Ectodermal cell (in vitro differentiated cells): ENCODE measurements at regions not wholly inside any gene's neighbourhood (a gene's known extent, or its start where the extent isn't known, plus 50 kb on each side); places are given as distances from the start of the nearest gene placed in this dataset.
"Not testable (repeated sequence)": the region's sequence is repeated elsewhere in the genome, so short reads cannot be mapped to it uniquely, and the experiment has no call there.

Source experiments
- H3K27ac ChIP-seq: 2 replicates; pipeline ENCODE4 v1.7.0; 2013; ENCODE audit warnings: mild to moderate bottlenecking, low read depth, low read length; ENCODE audit not compliant: insufficient read depth, poor library complexity, severe bottlenecking
- H3K27me3 ChIP-seq: 2 replicates; pipeline ENCODE4 v1.7.0; 2013; ENCODE audit warnings: mild to moderate bottlenecking, low read length; ENCODE audit not compliant: insufficient read depth, control insufficient read depth, poor library complexity, severe bottlenecking
- H3K36me3 ChIP-seq: one replicate; pipeline ENCODE4 v1.7.0; 2013; ENCODE audit warnings: low read length; ENCODE audit not compliant: control insufficient read depth, insufficient read depth
- H3K4me1 ChIP-seq: one replicate; pipeline ENCODE4 v1.7.0; 2013; ENCODE audit warnings: low read length; ENCODE audit not compliant: control insufficient read depth, insufficient read depth
- H3K4me3 ChIP-seq: 2 replicates; pipeline ENCODE4 v1.7.0; 2013; ENCODE audit warnings: low read depth, low read length, control low read depth; ENCODE audit not compliant: insufficient read depth
- H3K9me3 ChIP-seq: 2 replicates; pipeline ENCODE4 v1.7.0; 2013; ENCODE audit warnings: mild to moderate bottlenecking, low read length, moderate library complexity; ENCODE audit not compliant: control insufficient read depth
- WGBS, 2 experiments: methylation state at CpG; one replicate each; pipeline ENCODE4 v1.1.7; 2013; ENCODE audit warnings: missing lambda C conversion rate in 2 of 2; 5-methylcytosine and 5-hydroxymethylcytosine counted together

GRCh38 chr16:18204786-18205185 lies 131.8 kb downstream of the NPIPA8 start:
- WGBS, 2 experiments: no CpG with 5 or more reads among the region's 1 CpG
- not testable (repeated sequence) for H3K4me3 ChIP-seq, H3K36me3 ChIP-seq, H3K27me3 ChIP-seq, H3K4me1 ChIP-seq, H3K9me3 ChIP-seq, H3K27ac ChIP-seq

GRCh38 chr16:18204309-18204708 lies 132.2 kb downstream of the NPIPA8 start:
- H3K4me3 ChIP-seq, H3K4me1 ChIP-seq: not testable (repeated sequence)
- no CpG with 5 or more reads among the region's 3 CpGs for WGBS, 2 experiments

DNA sequence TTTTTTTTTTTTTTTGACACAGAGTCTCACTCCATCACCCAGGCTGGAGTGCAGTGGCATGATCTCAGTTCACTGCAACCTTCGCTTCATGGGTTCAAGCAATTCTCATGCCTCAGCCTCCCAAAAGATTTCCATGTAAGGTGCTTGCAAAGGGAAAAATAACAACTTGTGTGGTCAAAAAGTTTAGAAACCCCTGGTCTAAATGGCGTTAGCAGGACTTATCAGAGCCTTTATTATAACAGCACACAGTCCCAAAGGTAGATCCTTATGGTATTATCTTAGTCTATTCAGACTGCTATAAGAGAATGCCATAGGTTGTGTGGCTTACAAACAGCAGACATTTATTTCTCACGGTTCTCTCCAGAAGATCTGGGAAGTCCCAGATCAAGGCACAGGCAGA lies 135.0 kb downstream of the NPIPA8 start:
- H3K4me3 ChIP-seq, H3K36me3 ChIP-seq, H3K9me3 ChIP-seq, H3K27ac ChIP-seq, H3K27me3 ChIP-seq, H3K4me1 ChIP-seq: not testable (repeated sequence)
- WGBS, 2 experiments: 88 to 100% methylated on average over 2 of the region's 3 CpGs

More at GRCh38 chr16:18204309-18204708, 132.2 kb downstream of the NPIPA8 start:
- H3K36me3 ChIP-seq, H3K27ac ChIP-seq, H3K27me3 ChIP-seq, H3K9me3 ChIP-seq: not testable (repeated sequence)

DNA sequence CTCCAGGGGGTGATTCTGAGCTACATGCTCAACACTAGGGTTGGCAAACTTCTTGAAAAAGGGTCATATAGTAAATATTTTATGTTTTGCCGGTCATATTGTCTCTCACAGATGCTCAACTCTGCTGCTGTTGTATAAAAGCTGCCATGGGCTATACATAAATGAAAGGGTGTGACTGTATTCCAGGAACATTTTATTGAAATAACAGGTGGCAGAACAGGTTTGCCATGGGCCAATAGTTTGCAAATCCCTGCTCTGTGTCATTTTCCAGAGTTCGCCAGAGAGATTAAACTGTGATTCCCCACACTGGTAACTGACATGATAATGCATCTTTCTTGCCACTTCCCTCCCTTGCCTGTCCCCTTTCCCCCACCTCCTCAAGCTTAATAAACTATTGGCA lies 144.1 kb downstream of the NPIPA8 start:
- H3K9me3 ChIP-seq, H3K4me3 ChIP-seq, H3K36me3 ChIP-seq, H3K4me1 ChIP-seq, H3K27ac ChIP-seq, H3K27me3 ChIP-seq: not testable (repeated sequence)
- WGBS, 2 experiments: 100% methylated on average over 1 of the region's 2 CpGs

DNA sequence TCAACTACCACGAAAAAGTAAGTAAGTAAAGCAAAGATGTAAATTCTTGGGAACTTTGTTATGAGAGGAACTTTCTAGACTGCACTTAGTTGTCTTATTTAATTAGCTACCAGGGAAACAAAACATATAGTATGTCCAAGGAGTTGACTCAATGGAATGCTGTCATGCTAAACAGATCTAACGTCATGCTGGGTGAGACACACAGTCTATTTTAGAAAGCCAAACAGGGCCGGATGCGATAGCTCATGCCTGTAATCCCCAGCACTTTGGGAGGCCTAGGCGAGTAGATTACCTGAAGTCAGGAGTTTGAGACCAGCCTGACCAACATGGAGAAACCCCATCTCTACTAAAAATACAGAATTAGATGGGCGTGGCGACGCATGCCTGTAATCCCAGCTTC lies 146.4 kb downstream of the NPIPA8 start:
- not testable (repeated sequence) for H3K36me3 ChIP-seq, H3K9me3 ChIP-seq, H3K4me3 ChIP-seq, H3K27me3 ChIP-seq, H3K4me1 ChIP-seq, H3K27ac ChIP-seq
- no CpG with 5 or more reads among the region's 8 CpGs for WGBS, 2 experiments

DNA sequence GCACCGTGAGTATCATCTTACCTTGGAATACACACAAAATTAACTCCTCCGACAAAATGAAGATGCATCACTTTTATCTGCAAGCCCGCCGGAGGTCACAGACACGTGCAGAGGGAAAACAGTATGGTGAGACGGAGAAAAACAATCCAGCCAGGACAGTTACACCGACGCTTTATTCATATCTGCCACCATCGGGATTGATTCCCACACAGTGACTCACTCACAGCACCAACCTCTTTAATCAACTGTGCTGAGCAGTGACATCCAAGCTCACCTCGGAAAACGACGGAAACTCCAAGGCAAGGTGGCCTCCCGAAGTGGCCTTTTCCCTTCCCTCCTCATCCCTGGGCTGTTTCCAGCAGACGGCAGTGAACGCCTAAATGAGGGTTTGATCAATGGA lies 151.8 kb downstream of the NPIPA8 start:
- H3K9me3 ChIP-seq, H3K36me3 ChIP-seq, H3K27ac ChIP-seq, H3K27me3 ChIP-seq, H3K4me1 ChIP-seq, H3K4me3 ChIP-seq: not testable (repeated sequence)
- WGBS, 2 experiments: 70 to 87% methylated on average over 3 to 5 of the region's 15 CpGs

- H3K36me3 ChIP-seq, H3K9me3 ChIP-seq, H3K27ac ChIP-seq, H3K4me3 ChIP-seq, H3K27me3 ChIP-seq, H3K4me1 ChIP-seq: not testable (repeated sequence)
- WGBS, 2 experiments: 55 to 100% methylated on average over 1 to 2 of the region's 6 CpGs
These were observed 155.5 kb downstream of the NPIPA8 start for GRCh38 chr16:18181028-18181427.

DNA sequence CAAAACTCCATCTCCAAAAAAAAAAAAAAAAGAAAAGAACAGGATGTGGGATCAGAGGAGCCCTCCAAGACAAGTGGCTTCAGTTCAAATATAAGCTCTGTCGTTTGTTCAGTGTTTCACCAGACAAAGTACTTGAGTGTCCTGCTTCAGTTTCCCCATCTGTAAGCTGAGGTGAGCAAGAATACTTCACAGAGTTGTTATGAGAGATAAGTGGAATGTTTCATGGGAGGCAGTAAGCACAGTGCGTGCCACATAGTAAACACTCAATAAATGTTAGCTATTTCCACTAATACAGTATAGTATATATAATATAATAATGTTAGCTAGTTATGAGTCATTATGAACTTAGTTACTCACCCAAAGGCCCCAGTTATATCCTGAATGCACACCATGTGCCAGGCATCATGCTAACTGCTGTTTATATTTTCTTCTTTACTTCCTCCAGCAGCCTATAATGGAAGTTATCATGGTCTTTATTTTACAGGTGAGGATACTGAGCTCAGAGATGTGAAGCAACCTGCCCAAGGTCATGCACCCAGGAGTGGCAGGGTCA lies 162.5 kb downstream of the NPIPA8 start:
- not testable (repeated sequence) for H3K4me1 ChIP-seq, H3K9me3 ChIP-seq, H3K27ac ChIP-seq, H3K36me3 ChIP-seq, H3K4me3 ChIP-seq, H3K27me3 ChIP-seq
- WGBS, 2 experiments: 86% methylated on average over 1 of the region's 2 CpGs

- H3K36me3 ChIP-seq, H3K4me1 ChIP-seq, H3K9me3 ChIP-seq, H3K27ac ChIP-seq, H3K4me3 ChIP-seq, H3K27me3 ChIP-seq: not testable (repeated sequence)
- WGBS, 2 experiments: 80 to 90% methylated on average over 1 of the region's 3 CpGs
These were observed 174.2 kb downstream of the NPIPA8 start for GRCh38 chr16:18162293-18162692.

GRCh38 chr16:18161224-18161623 lies 175.3 kb downstream of the NPIPA8 start:
- H3K36me3 ChIP-seq, H3K4me3 ChIP-seq: not testable (repeated sequence)
- 82 to 92% methylated on average over 3 of the region's 4 CpGs for WGBS, 2 experiments

GRCh38 chr16:18159185-18159584 lies 177.4 kb downstream of the NPIPA8 start:
- not testable (repeated sequence) for H3K36me3 ChIP-seq, H3K27ac ChIP-seq, H3K4me3 ChIP-seq, H3K9me3 ChIP-seq, H3K4me1 ChIP-seq, H3K27me3 ChIP-seq
- WGBS, 2 experiments: 80% methylated on average over 1 of the region's 1 CpG; no CpG with 5 or more reads in 1 of the 2 experiments

More at GRCh38 chr16:18161224-18161623, 175.3 kb downstream of the NPIPA8 start:
- H3K27ac ChIP-seq, H3K9me3 ChIP-seq, H3K4me1 ChIP-seq, H3K27me3 ChIP-seq: not testable (repeated sequence)
